ENCODE measurements at regions not wholly inside any gene's neighbourhood (a gene's known extent, or its start where the extent isn't known, plus 50 kb on each side); places are given as distances from the start of the nearest gene placed in this dataset.

- DNase-seq (ENCODE audit: low read depth in 2 of 2) = no peak
- no peaks in the 10 kb centered on the region for H4K20me1 ChIP-seq (ENCODE audit: control insufficient read depth, extremely low read depth, insufficient read depth, low read length)
- H3K79me2 ChIP-seq (ENCODE audit: control insufficient read depth, insufficient read depth, low read length) = no peaks in the 10 kb centered on the region
- no peak overlapping the region for H3K27ac ChIP-seq (ENCODE audit: insufficient read depth, low read length)
- TF ChIP-seq EZH2 (IDR thresholded peaks at IDR 0.05; ENCODE audit: low read length, missing control alignments) = no peak
- TF ChIP-seq CTCF (conservative IDR thresholded peaks at IDR 0.05 in 1 of 2, IDR thresholded peaks at IDR 0.05 in 1 of 2; ENCODE audit: low read depth in 1 of 2, low read length in 2 of 2) = no peak
- no peak overlapping the region for H3K4me3 ChIP-seq (replicated peaks in 1 of 4; ENCODE audit: control extremely low read depth in 1 of 4, insufficient read depth in 1 of 4, low read depth in 3 of 4, low read length in 4 of 4)
- no peak overlapping the region for H2AFZ ChIP-seq (ENCODE audit: low read length)
- H3K36me3 ChIP-seq (ENCODE audit: control insufficient read depth, insufficient read depth, low read length) = no peaks in the 10 kb centered on the region
- H3K4me2 ChIP-seq (ENCODE audit: extremely low read depth, insufficient read depth, low read length) = no peak overlapping the region
- no peak overlapping the region for H3K9ac ChIP-seq (ENCODE audit: insufficient read depth, low read length)
- no peaks in the 10 kb centered on the region for H3K27me3 ChIP-seq (ENCODE audit: control insufficient read depth, insufficient read depth, low read length)
- H3K4me1 ChIP-seq (ENCODE audit: control insufficient read depth, extremely low read depth, insufficient read depth, low read length) = no peaks in the 10 kb centered on the region
- no peaks in the 10 kb centered on the region for H3K9me3 ChIP-seq (ENCODE audit: control insufficient read depth, insufficient read depth, low read depth, low read length)
Observed at GRCh38 chr5:23717486-23717885, 210.1 kb downstream of the PRDM9 start.

- H3K9ac ChIP-seq (ENCODE audit: insufficient read depth, low read length) = no peak overlapping the region
- H4K20me1 ChIP-seq (ENCODE audit: control insufficient read depth, extremely low read depth, insufficient read depth, low read length) = no peaks in the 10 kb centered on the region
- no peaks in the 10 kb centered on the region for H3K27me3 ChIP-seq (ENCODE audit: control insufficient read depth, insufficient read depth, low read length)
- no peaks in the 10 kb centered on the region for H3K79me2 ChIP-seq (ENCODE audit: control insufficient read depth, insufficient read depth, low read length)
- H3K36me3 ChIP-seq (ENCODE audit: control insufficient read depth, insufficient read depth, low read length) = no peaks in the 10 kb centered on the region
- TF ChIP-seq CTCF (conservative IDR thresholded peaks at IDR 0.05 in 1 of 2, IDR thresholded peaks at IDR 0.05 in 1 of 2; ENCODE audit: low read depth in 1 of 2, low read length in 2 of 2) = no peak
- TF ChIP-seq EZH2 (IDR thresholded peaks at IDR 0.05; ENCODE audit: low read length, missing control alignments) = no peak
- no peak for DNase-seq (ENCODE audit: low read depth in 2 of 2)
- H2AFZ ChIP-seq (ENCODE audit: low read length) = no peak overlapping the region
- no peak overlapping the region for H3K4me2 ChIP-seq (ENCODE audit: extremely low read depth, insufficient read depth, low read length)
- no peaks in the 10 kb centered on the region for H3K4me1 ChIP-seq (ENCODE audit: control insufficient read depth, extremely low read depth, insufficient read depth, low read length)
- H3K4me3 ChIP-seq (replicated peaks in 1 of 4; ENCODE audit: control extremely low read depth in 1 of 4, insufficient read depth in 1 of 4, low read depth in 3 of 4, low read length in 4 of 4) = no peak overlapping the region
- no peaks in the 10 kb centered on the region for H3K9me3 ChIP-seq (ENCODE audit: control insufficient read depth, insufficient read depth, low read depth, low read length)
- H3K27ac ChIP-seq (ENCODE audit: insufficient read depth, low read length) = no peak overlapping the region
Observed at GRCh38 chr5:23718564-23718963, 211.2 kb downstream of the PRDM9 start.

- no peak overlapping the region for H3K9ac ChIP-seq (ENCODE audit: insufficient read depth, low read length)
Observed at GRCh38 chr5:23721336-23721735, 213.9 kb downstream of the PRDM9 start.

More at GRCh38 chr5:23721336-23721735, 213.9 kb downstream of the PRDM9 start:
- Histone ChIP-seq H3K27ac (ENCODE audit: insufficient read depth, low read length) (no peak overlapping the region), H3K4me1 (ENCODE audit: control insufficient read depth, extremely low read depth, insufficient read depth, low read length) (no peaks in the 10 kb centered on the region), H3K27me3 (ENCODE audit: control insufficient read depth, insufficient read depth, low read length) (no peaks in the 10 kb centered on the region), H2AFZ (ENCODE audit: low read length) (no peak overlapping the region), H3K9me3 (ENCODE audit: control insufficient read depth, insufficient read depth, low read depth, low read length) (no peaks in the 10 kb centered on the region), H3K4me2 (ENCODE audit: extremely low read depth, insufficient read depth, low read length) (no peak overlapping the region), H3K4me3 (replicated peaks in 1 of 4; ENCODE audit: control extremely low read depth in 1 of 4, insufficient read depth in 1 of 4, low read depth in 3 of 4, low read length in 4 of 4) (no peak overlapping the region), H3K79me2 (ENCODE audit: control insufficient read depth, insufficient read depth, low read length) (no peaks in the 10 kb centered on the region), H3K36me3 (ENCODE audit: control insufficient read depth, insufficient read depth, low read length) (no peaks in the 10 kb centered on the region), H4K20me1 (ENCODE audit: control insufficient read depth, extremely low read depth, insufficient read depth, low read length) (no peaks in the 10 kb centered on the region)
- no peak for TF ChIP-seq EZH2 (IDR thresholded peaks at IDR 0.05; ENCODE audit: low read length, missing control alignments)
- no peak for TF ChIP-seq CTCF (conservative IDR thresholded peaks at IDR 0.05 in 1 of 2, IDR thresholded peaks at IDR 0.05 in 1 of 2; ENCODE audit: low read depth in 1 of 2, low read length in 2 of 2)
- no peak for DNase-seq (ENCODE audit: low read depth in 2 of 2)

Data from fibroblast of lung (primary cell).